ENCODE measurements at regions not wholly inside any gene's neighbourhood (a gene's known extent, or its start where the extent isn't known, plus 50 kb on each side); places are given as distances from the start of the nearest gene placed in this dataset.

DNA sequence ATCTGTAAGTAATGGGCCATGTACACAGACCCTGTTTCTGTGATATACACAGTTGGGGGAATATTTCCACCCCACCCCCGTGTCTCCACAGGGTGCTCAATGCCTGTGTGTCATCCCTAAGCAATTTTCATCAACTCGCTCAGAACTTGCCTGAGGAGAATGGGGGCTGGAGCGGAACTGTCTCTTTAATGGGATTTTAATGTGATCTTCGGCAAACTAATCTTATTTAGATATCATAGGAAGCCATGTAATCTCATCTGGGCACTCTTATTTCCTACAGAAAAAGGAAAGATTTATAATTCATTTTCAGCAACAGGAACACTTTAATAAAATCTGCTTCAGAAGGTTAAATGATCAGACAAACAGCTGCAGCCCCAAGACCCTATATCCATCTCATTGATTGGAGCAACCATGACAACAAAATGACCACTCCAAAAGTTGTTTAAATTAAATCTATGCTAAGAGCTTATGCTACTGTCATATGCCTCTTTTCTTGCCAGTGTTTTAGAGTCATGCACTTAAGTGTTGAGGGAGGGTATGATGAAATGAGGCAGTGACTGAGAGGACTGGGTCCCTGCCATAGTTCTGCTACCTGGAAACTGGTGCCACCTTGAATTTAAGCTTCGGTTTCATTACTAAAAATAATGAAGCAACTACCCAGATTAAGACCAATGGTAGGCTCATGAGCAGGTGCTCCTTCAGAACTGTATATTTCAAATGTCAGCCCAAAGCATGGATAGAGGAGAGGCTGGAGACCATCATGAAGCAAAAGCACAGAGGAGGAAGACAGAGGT lies 183.1 kb upstream of the DDX18 start:
- TF ChIP-seq, protein P1, sequence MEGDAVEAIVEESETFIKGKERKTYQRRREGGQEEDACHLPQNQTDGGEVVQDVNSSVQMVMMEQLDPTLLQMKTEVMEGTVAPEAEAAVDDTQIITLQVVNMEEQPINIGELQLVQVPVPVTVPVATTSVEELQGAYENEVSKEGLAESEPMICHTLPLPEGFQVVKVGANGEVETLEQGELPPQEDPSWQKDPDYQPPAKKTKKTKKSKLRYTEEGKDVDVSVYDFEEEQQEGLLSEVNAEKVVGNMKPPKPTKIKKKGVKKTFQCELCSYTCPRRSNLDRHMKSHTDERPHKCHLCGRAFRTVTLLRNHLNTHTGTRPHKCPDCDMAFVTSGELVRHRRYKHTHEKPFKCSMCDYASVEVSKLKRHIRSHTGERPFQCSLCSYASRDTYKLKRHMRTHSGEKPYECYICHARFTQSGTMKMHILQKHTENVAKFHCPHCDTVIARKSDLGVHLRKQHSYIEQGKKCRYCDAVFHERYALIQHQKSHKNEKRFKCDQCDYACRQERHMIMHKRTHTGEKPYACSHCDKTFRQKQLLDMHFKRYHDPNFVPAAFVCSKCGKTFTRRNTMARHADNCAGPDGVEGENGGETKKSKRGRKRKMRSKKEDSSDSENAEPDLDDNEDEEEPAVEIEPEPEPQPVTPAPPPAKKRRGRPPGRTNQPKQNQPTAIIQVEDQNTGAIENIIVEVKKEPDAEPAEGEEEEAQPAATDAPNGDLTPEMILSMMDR (IDR thresholded peaks at IDR 0.05; ENCODE audit: low read depth, low read length) = no peak
- H3K4me3 ChIP-seq (replicated peaks in 1 of 2; ENCODE audit: low read depth in 2 of 2, low read length in 2 of 2) = no peak overlapping the region
- DNase-seq (ENCODE audit: low read depth in 2 of 2) = no peak

DNA sequence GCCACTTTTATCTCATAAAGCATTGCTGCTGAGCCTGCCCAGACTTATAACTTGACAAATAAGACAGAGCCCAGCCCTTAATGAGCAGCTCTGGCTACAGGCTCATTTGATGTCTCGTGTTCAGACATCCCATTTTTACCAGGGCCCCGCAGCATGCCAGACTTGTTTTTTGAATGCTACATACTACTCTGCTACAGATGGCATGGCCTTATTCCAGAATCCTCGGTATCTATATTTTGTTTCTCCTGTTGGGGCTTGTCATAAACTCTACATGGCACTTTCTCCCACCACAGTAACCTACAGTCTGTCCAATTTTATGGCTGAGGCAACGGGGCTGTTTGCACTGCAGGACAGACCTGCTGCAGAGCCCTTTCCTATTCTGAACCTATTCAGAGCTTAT lies 179.0 kb upstream of the DDX18 start:
- no peak for DNase-seq (ENCODE audit: low read depth in 2 of 2)
- TF ChIP-seq, protein P1 (IDR thresholded peaks at IDR 0.05; ENCODE audit: low read depth, low read length) = no peak
- no peak overlapping the region for H3K4me3 ChIP-seq (replicated peaks in 1 of 2; ENCODE audit: low read depth in 2 of 2, low read length in 2 of 2)

DNA sequence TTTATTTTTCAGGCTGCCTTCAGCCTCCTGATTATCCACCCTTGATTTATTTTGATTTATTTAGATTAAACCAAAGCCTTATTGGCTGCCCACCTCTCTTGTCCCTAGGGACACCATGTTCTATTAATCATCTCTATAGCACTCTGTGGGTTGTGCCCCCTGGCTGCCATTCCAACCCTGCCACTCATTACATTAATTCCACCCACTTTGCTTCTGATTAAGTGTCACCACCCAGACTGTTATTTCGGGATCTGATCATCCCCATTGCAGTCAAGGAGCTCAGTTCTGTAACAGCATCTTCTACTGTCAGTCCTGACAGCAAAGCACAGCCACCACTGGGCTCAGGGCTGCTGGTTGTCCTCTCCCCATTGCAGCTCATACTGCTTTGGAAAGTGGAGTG lies 175.1 kb upstream of the DDX18 start:
- no peak overlapping the region for H3K4me3 ChIP-seq (replicated peaks in 1 of 2; ENCODE audit: low read depth in 2 of 2, low read length in 2 of 2)
- TF ChIP-seq, protein P1 (IDR thresholded peaks at IDR 0.05; ENCODE audit: low read depth, low read length) = no peak
- DNase-seq (ENCODE audit: low read depth in 2 of 2) = no peak

DNA sequence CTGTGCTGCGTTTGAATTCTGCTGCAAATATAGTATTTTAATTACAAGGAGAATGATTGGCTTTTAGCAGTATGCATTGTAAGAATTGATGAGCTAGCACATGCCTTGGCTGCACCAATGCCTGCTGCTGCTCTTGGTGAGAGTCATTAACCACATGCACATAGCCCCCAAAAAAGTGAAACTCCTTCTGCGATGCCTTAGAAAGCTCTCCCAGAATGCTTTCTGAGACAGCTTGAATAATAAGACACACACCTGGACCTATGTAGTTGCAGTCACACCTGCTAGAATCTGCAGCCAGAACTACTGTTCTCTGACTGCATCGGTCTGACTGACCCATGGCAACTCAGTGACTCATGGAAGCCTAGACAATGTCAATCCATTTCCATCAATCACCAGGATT lies 170.1 kb upstream of the DDX18 start:
- DNase-seq (ENCODE audit: low read depth in 2 of 2) = no peak
- H3K4me3 ChIP-seq (replicated peaks in 1 of 2; ENCODE audit: low read depth in 2 of 2, low read length in 2 of 2) = no peak overlapping the region
- TF ChIP-seq, protein P1 (IDR thresholded peaks at IDR 0.05; ENCODE audit: low read depth, low read length) = no peak

DNA sequence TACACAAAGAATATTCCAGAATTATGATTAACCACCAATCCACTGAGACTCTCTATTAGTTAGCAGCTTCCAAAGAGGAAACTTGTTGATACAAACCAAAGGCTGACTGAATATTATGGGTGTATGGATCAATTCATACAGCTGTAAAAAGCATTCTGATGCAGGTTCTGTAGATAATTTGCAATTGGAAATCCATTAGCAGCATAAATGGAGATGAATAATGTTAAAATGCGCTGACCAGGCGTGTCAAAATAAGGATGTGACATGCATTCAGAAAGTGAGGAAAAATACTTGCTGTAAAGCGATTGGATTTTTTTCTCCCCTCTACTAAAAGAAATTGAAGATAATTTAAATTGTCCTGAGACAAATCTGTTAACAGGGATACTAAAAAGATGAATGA lies 169.0 kb upstream of the DDX18 start:
- DNase-seq (ENCODE audit: low read depth in 2 of 2) = no peak
- TF ChIP-seq, protein P1 (IDR thresholded peaks at IDR 0.05; ENCODE audit: low read depth, low read length) = no peak
- no peak overlapping the region for H3K4me3 ChIP-seq (replicated peaks in 1 of 2; ENCODE audit: low read depth in 2 of 2, low read length in 2 of 2)

DNA sequence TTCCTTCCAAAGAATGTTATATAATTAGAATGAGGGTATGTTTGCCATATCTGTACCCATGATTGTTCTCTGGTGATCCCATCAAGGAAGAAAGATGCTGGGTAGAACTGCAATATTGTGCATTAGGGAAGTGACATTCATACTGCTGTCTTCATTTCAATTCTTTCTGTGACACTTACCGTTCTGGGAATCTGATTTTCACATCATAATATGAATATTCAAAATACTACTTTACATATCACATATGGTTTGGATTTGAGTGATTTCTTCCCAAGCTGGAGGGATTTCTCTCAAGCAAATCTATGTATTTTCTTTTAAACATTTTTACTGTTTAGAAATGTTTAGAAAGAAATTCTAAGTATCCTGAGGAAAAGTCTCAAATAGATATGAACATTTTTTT lies 168.4 kb upstream of the DDX18 start:
- DNase-seq (ENCODE audit: low read depth in 2 of 2) = no peak
- TF ChIP-seq, protein P1 (IDR thresholded peaks at IDR 0.05; ENCODE audit: low read depth, low read length) = no peak
- no peak overlapping the region for H3K4me3 ChIP-seq (replicated peaks in 1 of 2; ENCODE audit: low read depth in 2 of 2, low read length in 2 of 2)

DNA sequence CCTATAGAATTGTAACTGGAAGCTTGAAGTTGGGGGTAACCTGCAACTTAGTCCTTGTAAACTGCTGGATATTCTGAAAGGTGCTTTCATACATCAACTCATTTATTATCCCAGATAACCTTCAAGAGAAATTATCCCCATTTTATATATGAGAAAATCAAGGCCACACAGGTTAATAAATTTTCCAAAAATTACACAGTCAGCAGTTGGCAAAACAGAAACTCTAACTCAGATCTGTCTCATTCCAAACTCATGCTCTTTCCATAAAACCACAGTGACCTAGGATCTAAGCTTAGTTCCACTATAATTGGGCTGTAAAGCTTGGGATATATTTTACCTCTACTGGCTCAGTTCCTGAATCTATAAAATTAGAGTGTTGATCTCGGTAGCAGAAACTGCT lies 167.6 kb upstream of the DDX18 start:
- no peak for DNase-seq (ENCODE audit: low read depth in 2 of 2)
- TF ChIP-seq, protein P1 (IDR thresholded peaks at IDR 0.05; ENCODE audit: low read depth, low read length) = no peak
- no peak overlapping the region for H3K4me3 ChIP-seq (replicated peaks in 1 of 2; ENCODE audit: low read depth in 2 of 2, low read length in 2 of 2)

Measured in cardiac fibroblast (primary cell).